Superior temporal gyrus (tissue), 1 donor: ENCODE measurements at regions not wholly inside any gene's neighbourhood (a gene's known extent, or its start where the extent isn't known, plus 50 kb on each side); places are given as distances from the start of the nearest gene placed in this dataset.
"Not testable (repeated sequence)": the region's sequence is repeated elsewhere in the genome, so short reads cannot be mapped to it uniquely, and the experiment has no call there.

Experiments
- DNase-seq: peaks from one replicate; pipeline ENCODE4 v3.0.0-alpha.2; 2016; ENCODE audit errors: extremely low spot score

DNA sequence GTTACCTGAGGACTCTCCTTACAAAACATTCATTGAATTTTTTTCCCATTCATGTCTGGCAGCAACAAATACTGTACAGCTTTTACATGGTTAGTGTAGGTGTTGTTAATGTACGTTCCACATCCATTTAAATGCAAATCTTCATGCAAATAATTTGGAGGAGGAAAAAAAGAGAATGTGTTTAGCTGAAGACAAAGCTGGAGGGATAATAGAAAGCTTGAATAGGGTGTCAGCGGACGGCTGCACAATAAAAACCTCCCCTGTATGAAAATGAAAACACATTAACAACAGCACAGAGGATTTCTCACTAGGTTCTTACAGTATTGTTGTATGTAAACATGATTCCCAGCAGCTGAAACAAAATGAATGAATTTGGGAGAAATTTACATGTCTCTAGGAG is 231.5 kb downstream of the ZNF608 start:
- DNase-seq, result no peak

DNA sequence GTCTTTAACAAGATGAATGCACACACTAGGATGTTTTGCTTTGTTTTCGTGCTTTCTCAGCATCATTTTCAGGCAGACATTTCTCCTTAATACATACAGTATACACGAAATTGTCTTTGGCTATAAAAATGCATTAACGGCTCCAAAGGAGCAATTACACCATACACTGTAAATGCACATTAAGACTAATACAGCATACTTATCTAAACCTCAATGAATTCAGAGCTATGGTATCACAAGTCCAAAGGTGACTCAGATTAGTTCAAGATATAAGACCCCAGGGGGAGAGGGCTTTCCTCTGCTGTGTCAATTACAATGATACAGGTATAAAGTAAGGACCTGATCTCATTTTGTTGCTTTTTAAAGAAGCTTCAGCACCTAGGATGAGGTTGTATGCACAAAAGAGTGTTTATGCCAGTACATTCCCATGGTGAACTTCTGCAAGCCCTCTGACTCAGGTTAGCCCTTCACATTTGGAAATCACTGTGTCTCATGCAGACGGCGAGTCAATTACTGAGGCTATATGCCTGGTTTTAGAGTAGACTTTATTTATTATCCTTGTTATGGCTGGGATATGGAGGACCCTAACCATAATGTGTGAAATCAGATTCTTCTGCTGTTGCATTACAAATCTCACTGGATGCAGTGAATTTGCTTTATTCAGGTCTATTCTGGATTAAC is 233.3 kb downstream of the ZNF608 start:
- no peak for DNase-seq

DNA sequence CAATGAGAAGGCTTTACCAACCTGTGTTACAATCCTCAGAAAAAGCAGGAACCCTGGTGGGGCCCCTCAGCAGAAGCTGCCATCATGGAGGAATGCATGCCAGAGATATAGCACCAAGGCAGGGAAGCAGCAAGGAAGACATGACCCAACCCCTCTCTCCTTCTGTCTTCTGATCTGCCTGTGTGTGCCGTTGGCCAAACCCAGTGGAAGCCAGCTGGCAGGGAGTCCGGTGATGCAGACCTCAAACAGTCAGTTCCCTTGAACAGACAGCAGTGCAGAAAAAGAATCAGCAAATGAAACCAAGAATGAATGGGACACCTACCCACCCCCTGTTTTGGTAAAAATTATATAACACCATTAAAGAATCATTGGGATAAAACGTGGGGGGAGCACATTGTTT is 234.2 kb downstream of the ZNF608 start:
- no peak for DNase-seq

DNA sequence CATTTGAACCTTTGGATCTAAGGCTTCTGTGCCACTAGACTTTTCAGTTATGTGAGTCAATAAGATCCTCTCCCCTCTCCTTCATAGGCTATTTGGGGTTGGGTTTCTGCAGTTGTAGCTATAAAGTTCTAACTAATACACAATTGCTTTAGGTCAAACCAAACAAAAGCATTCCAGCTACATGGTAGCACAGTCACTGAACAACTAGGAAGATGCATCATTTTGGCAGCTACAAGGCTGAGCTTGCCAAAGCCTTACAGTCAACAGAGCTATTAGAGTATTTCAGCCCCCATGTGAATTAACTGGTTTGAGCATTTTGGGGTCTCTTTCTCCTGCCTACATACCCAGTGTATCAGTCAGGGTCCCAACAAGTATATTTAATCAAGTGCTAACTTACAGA is 234.6 kb downstream of the ZNF608 start:
- DNase-seq, result no peak

DNA sequence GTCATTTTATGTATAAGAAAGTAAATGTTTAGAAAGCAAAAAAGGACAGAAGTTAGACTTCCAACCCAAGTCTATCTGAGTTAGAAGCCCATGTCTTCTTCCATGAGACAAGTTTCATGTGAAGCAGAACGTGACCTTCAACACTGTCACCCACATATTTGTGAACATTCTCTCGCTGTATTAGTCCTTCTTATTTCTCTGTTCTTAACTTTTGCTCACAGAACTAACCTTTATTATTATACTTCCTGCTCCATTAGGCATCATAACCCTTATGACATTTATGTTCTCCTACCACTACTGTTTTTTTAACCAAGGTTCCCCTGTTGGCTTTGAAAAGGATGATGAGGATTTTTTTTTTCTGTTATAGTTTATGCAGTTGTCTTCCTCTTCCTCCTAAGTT is 238.8 kb downstream of the ZNF608 start:
- no peak for DNase-seq

DNA sequence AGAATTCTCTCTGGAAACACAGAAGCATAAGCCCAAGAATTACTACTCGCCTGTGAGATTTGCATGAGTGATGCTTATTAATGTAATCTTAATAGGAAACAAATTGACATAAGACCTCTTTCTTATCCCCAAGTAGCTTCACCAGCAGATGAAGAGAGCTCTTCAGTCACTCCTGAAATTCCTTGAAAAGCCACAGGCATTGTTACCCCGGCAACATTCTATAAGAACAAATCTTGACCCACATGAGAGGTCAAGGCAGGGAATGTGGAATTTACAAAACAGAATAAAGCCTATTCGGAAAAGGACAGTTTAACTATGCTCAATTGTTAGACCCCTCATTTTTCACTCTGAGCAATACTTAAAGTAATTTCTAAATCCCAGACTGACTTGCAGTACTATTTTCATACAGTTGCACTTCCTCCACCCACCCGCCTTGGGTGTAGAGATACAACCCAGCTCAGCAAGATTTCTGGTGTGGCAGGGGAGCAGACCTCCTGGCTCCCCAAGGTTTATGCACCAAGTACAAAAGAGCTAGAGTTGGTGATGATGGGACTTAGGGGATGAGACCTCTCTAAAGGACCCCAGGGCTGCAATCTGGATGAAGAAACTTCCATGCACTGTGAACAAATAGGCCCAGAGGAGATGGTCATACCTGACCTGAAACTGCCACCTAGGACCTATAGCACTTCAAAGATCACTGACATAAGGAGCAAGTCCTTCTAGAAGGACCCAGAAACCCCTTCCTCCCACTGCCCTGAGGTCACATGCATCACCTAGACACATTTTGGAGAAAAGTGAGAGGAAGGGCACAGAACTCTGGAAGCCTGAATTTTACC is 242.1 kb downstream of the ZNF608 start:
- no peak for DNase-seq

DNA sequence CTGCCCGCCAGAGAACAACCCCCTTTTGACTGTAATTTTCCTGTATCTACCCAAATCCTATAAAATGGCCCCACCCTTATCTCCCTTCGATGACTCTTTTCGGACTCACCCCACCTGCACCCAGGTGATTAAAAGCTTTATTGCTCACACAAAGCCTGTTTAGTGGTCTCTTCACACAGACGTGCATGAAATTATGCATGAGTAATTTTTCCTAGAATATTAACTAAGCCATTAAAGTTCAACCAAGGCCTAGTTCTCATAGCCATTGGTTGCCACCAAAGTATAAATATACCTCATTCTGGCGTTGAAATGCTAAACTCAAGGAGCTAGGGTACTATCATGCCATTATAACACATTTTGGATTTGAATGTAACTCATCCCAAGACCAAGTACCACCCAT is 243.9 kb downstream of the ZNF608 start:
- DNase-seq, result no peak

DNA sequence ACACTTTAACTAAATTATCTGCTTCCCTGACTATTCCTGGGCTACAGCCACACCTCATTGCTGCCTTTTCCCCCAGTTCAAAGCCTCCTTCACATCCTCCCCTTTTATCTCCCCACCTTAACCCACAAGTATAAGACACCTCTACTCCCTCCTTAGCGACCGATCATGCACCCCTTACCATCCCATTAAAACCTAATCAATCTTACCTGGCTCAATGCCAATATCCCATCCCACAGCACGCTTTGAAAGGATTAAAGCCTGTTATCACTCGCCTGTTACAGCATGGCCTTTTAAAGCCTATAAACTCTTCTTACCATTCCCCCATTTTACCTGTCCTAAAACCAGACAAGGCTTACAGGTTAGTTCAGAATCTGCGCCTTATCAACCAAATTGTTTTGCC is 246.6 kb downstream of the ZNF608 start:
- DNase-seq, result not testable (repeated sequence)

DNA sequence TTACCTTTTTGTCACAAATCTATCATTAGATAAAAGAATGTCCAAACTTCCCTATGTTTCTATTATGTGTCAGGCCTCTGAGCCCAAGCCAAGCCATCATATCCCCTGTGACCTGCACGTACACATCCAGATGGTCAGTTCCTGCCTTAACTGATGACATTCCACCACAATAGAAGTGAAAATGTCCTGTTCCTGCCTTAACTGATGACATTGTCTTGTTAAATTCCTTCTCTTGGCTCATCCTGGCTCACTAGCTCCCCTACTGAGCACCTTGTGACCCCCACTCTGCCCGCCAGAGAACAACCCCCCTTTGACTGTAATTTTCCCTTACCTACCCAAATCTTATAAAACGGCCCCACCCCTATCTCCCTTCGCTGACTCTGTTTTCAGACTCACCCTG is 249.5 kb downstream of the ZNF608 start:
- not testable (repeated sequence) for DNase-seq

DNA sequence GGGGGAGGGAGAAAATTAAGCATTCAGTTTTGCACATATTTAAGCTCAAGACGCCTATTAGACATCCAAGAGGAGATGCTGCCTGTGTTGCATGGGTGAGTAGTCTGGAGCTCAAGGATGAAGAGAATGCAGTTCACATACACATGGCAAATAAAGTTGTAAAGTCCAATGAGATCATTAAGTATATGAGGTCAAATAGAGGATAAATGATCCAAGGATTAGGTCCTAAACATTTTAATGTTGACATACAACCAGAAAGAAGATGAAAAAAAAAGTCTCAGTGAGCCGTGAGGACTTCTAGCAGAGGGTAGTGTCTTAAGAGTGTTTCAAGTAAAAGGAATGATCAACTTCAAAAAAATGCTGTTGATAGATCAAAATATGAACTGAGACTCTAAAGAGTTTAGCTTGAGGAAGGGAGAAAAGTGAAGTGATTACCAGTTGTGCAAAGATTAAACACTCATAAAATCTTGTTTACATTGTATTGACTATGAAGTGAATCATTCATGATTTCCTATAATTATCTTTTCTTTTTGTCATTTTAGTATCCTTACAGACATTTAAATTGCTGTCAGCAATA is 251.8 kb downstream of the ZNF608 start:
- no peak for DNase-seq

DNA sequence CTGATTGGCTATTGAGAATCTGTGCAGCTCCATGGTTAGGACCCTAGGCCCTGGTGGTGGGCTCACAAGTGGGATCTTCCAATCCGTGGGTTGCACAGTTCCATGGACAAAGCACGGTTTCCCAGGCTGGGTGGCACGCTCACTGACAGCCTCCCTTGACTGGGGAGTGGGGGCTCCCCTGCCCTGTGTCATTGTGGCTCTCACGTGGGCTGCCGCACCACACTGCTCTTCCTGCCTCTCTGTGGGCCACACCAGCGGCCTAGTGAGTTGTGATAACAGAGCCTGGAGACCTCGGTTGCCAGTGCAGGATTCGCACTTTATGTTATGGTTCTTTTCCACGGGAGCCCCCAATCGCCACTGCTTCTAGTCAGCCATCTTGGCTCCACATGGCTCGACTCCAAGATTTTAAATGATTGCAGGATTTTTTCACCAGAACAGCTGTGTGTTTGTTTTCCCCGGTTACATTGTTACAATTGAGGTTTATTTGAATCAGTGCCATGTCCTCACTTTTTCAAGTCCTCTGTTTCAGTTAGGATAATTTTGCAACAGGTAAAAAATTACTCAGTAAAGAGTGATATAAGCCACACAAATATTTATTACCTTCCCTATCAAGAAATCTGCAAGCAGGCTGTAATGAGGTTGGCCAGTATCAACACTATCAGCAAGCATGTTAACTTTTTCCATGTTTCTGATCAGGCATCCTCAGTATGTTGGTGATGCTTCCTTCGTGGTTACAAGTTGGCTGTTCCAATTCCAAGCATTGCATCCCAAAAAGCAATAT is 253.8 kb downstream of the ZNF608 start:
- DNase-seq, result no peak

DNA sequence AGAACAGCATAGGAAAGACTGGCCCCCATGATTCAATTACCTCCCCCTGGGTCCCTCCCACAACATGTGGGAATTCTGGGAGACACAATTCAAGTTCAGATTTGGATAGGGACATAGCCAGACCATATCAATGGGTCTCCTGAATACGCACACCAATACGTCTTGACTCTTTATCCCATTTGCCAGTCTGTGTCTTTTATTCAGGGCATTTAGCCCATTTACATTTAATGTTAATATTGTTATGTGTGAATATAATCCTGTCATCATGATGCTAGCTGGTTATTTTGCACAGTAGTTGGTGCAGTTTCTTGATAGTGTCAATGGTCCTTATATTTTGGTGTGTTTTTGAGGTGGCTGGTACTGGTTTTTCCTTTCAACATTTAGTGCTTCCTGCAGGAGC is 256.1 kb downstream of the ZNF608 start:
- not testable (repeated sequence) for DNase-seq

DNA sequence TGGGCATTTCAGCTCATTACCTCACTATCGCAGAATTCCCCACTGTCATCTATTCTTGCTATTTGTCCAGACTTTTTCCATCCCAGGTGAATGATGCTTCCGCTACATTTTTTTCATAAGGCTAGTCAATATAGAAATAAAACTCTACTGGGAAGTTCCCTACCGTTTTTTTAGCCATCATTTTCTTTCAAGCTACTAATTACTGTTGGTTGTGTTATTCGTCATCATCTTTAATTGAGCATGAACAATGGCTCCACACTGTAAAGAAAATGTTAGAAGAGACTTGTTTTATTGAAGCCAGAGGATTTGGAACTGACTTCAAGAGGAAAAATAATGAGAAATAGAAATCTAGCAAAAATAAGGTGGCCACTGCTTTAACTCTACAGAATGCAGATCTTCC is 265.0 kb downstream of the ZNF608 start:
- no peak for DNase-seq

DNA sequence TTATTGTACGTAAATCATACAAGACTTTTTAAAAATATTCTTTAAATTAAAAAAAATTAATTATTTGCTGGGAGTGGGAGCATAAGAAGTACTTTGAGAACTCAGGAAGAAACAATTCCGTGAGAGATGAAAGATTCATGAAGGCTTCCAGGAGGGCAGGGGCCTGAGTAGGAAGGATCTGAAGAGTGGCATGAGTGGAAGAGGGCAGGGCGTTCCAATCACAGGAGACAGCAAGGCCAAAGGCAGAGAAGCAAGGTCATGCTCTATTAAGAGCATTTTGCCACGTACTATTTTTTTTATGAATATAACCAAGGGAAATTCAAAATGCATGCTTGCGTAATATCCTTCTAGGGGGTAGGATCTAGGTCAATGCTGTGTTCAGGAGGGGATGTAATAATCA is 265.5 kb downstream of the ZNF608 start:
- no peak for DNase-seq

DNA sequence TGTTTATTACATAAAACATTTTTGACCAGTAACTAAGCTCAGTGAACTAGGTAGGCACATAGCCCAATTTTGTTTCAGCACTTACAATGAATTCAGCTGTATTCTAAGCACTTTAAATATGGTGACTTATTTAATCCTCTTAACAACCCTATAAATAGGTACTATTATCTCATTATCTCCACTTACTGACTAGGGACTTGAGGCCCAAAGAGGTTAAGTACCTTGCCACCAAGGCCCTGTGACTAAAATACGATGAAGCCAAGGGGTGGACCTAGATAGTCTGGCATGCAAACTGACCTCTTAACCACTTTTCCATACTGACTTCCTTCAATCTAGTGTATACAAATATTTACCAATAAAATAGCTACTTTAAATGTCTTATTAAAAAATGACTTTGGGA is 266.4 kb downstream of the ZNF608 start:
- no peak for DNase-seq

DNA sequence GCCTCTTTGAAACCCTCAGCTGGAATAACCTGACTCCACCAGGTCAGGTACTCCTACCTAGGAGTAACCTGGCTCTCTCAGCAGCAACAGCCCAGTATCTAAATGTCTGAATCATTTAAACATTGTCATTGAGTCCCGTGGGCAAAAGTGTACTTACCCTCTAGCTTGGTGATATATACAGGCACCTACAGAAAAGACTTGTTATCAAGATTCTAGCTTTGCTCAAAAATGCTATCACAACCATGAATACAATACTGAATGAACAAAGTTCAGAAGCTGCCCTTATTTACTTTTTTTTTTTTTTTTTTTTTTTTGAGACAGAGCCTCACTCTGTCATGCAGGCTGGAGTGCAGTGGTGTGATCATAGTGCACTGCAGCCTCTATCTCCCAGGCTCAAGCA is 268.2 kb downstream of the ZNF608 start:
- DNase-seq, result peak; percentile 11

DNA sequence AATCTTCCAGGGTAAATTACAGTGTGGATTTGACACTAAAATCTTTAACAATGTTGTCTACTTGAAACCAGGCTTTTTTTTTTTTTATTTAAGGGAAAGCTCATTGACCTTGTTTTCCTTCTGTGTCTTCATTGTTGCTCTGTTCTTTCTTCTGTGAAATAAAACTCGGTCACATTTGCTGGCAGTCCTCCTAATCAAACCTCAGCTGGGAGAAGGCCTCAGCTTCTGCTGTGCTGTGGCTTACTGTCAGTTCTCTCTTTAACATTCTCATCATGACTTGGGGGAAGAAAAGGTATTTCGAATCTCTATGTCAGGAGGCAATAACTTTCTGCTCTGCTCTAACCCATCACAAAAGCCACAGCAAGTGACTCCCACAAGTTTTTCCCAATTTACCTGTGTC is 268.9 kb downstream of the ZNF608 start:
- peak; percentile 77 for DNase-seq

DNA sequence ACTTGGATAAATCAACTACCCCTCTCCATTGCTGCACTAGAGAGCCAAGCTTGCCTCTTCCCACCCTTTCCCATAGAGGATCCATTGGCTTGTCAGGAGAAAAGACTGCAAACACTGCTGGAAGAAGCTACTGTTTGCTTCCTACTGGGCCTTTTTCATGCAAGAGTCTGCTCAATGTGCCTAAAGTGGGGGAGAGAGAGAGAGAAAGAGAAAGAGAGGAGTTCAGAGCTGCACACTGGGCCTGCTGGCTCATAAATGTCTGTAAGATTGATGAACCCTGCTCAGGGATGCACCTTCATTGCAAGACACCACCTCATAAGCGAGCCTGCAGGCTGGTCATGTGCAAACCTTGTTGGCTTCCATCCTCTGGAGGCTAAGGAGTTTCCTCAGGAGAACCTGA is 269.4 kb downstream of the ZNF608 start:
- DNase-seq, result no peak

DNA sequence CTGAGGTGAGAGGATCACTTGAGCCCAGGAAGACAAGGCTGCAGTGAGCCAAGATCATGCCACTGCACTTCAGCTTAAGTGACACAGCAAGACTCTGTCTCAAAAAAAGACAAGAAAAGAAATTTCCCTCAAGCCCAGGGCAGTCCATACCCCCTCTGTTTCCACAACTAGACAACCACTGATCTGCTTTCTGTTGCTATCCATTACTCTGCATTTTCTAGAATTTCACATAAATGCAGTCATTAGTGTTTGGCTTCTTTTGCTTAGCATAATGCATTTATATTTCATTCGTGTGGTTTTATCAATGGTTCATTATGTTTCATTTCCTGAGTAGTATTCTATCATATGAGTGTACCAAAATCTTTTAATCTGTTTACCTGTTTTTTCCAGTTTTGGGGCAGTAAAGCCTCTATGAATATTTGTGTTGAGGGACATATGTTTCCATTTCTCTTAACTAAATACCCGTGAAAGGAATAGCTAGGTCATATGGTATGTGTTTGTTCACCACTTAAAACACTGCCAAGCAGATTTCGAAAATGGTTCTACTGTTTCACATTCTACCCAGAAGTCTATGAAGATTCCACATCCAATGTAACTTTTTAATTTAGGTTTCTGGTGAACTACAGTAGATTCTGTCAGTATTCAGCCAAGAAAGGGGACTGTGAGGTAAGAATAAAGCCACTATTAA is 271.8 kb downstream of the ZNF608 start:
- DNase-seq, result peak; percentile 7

DNA sequence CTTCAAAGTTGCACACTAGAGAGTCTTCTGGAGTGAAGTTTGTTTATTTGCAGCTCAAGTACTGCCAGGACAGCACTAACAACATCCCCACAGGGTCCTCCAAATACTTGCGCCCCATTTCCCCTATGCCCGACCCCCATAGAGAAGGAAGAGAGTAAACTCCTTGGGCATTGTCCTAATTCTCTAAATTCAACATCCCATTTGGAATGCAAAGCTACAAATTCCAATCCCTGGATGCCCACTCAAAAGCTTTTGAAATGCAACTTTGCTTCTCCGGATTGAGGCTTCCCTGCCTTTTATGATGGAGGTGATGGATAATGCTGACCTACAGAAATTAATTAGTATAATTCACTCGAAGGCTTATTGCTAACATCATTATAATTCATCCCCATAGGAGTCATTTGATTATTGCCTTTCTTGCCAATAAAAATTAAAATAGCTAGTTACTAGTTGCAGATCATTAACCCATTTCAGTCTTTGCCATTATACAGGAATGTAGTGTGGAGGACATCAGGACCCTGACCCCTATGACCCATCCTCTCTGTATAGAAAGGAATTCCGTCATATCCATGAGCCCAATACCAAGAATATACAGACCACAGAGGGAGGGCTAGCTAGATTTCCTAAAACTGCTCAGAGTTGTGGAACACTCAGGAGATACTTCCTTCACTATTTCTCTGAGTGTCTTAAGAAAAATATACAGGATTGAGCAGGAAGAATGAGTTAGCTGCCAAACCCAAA is 277.6 kb downstream of the ZNF608 start:
- DNase-seq, result no peak

DNA sequence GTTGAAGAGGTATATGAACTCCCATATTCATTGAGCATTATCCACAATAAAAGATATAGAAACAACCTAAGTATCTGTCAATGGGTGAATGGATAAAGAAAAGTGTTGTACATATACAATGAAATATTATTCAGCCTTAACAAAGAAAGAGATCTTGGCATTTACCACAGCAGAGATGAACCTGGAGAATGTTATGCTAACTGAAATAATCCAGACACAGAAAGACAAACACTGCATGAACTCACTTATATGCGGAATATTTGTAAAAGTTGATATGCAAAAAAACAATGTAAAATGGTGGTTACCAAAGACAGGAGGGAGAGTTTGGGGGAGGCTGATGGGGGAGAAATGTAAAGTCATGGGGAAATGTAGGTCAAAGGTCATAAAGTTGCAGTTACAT is 278.7 kb downstream of the ZNF608 start:
- DNase-seq, result no peak
